CD14-positive monocyte (primary cell): ENCODE measurements at regions not wholly inside any gene's neighbourhood (a gene's known extent, or its start where the extent isn't known, plus 50 kb on each side); places are given as distances from the start of the nearest gene placed in this dataset.

Experiments
- DNase-seq, 3 donors: peaks; one replicate each; pipeline ENCODE4 v3.0.0-alpha.2; 2011 to 2022
- H2AFZ ChIP-seq: 2 replicates; pipeline ENCODE4 v1.6.0; 2012; ENCODE audit warnings: mild to moderate bottlenecking, low read depth, low read length, inconsistent platforms; ENCODE audit not compliant: insufficient read depth, poor library complexity, severe bottlenecking
- H3K27ac ChIP-seq, 2 donors: 1 replicate in 1 of 2; 2 replicates in 1 of 2; pipeline ENCODE4 v1.5.1; 2012 to 2013; ENCODE audit warnings: low read length in 2 of 2, control low read depth in 1 of 2, inconsistent platforms in 1 of 2, low read depth in 1 of 2, mild to moderate bottlenecking in 1 of 2
- H3K27me3 ChIP-seq, 2 donors: one replicate each; pipeline versions ENCODE4 v1.6.0 to v1.6.1; 2011 to 2013; ENCODE audit warnings: low read length in 2 of 2; ENCODE audit not compliant: control insufficient read depth in 2 of 2, insufficient read depth in 2 of 2
- H3K36me3 ChIP-seq, 2 donors: replicated peaks in 1 of 2; 1 replicate in 1 of 2; 2 replicates in 1 of 2; pipeline versions ENCODE4 v1.5.1 to v1.6.1; 2012 to 2013; ENCODE audit warnings: low read length in 2 of 2, control low read depth in 1 of 2, inconsistent platforms in 1 of 2, mild to moderate bottlenecking in 1 of 2; ENCODE audit not compliant: insufficient read depth in 2 of 2, control insufficient read depth in 1 of 2
- H3K4me1 ChIP-seq, 2 donors: 1 replicate in 1 of 2; 2 replicates in 1 of 2; pipeline versions ENCODE4 v1.5.1 to v1.6.1; 2012 to 2013; ENCODE audit warnings: low read length in 2 of 2, control low read depth in 1 of 2, inconsistent platforms in 1 of 2, mild to moderate bottlenecking in 1 of 2, moderate library complexity in 1 of 2; ENCODE audit not compliant: insufficient read depth in 2 of 2, control insufficient read depth in 1 of 2
- H3K4me2 ChIP-seq: replicated peaks from 2 replicates; pipeline ENCODE3; 2012; ENCODE audit warnings: low read length, moderate library complexity, mild to moderate bottlenecking; ENCODE audit not compliant: poor library complexity, severe bottlenecking; ENCODE audit errors: extremely low read depth
- H3K4me3 ChIP-seq, 3 experiments: fragments of 200-600 bp in 1 of 3; sonication (generic) in 1 of 3; replicated peaks in 1 of 3; 1 replicate in 2 of 3; 2 replicates in 1 of 3; pipeline ENCODE4 v1.5.1; 2011 to 2013; ENCODE audit warnings: low read length in 3 of 3, mild to moderate bottlenecking in 3 of 3, control low read depth in 2 of 3, low read depth in 2 of 3, inconsistent platforms in 1 of 3, moderate library complexity in 1 of 3
- H3K79me2 ChIP-seq: 2 replicates; pipeline ENCODE4 v1.6.0; 2012; ENCODE audit warnings: mild to moderate bottlenecking, control low read depth, inconsistent platforms, low read length, moderate library complexity; ENCODE audit not compliant: insufficient read depth
- H3K9ac ChIP-seq: 2 replicates; pipeline ENCODE4 v1.6.0; 2017; ENCODE audit warnings: low read length, mild to moderate bottlenecking; ENCODE audit not compliant: insufficient read depth, poor library complexity, severe bottlenecking
- H3K9me3 ChIP-seq, 2 donors: replicated peaks in 1 of 2; 1 replicate in 1 of 2; 2 replicates in 1 of 2; pipeline versions ENCODE4 v1.5.1 to v1.6.1; 2012 to 2013; ENCODE audit warnings: low read length in 2 of 2, control low read depth in 1 of 2; ENCODE audit not compliant: control insufficient read depth in 1 of 2, insufficient read depth in 1 of 2
- H4K20me1 ChIP-seq: 2 replicates; pipeline ENCODE4 v1.6.0; 2012; ENCODE audit warnings: mild to moderate bottlenecking, low read length, control low read depth, moderate library complexity; ENCODE audit not compliant: insufficient read depth
- H3K27ac Mint-ChIP-seq, 7 donors: one replicate each; pipeline ENCODE4 v1.8.0; 2020; ENCODE audit warnings: mild to moderate bottlenecking in 7 of 7, mixed read lengths in 7 of 7, moderate library complexity in 6 of 7, inconsistent platforms in 2 of 7
- H3K27me3 Mint-ChIP-seq, 3 donors: one replicate each; pipeline ENCODE4 v1.8.0; 2021 to 2022; ENCODE audit warnings: low read depth in 3 of 3, mild to moderate bottlenecking in 3 of 3, mixed read lengths in 3 of 3, moderate library complexity in 3 of 3, inconsistent platforms in 1 of 3
- H3K36me3 Mint-ChIP-seq, 2 donors: one replicate each; pipeline ENCODE4 v1.8.0; 2020; ENCODE audit warnings: mixed read lengths in 2 of 2, inconsistent platforms in 1 of 2, mild to moderate bottlenecking in 1 of 2
- H3K4me1 Mint-ChIP-seq: one replicate; pipeline ENCODE4 v1.8.0; 2020; ENCODE audit warnings: mild to moderate bottlenecking, mixed read lengths
- H3K4me3 Mint-ChIP-seq, 2 donors: one replicate each; pipeline ENCODE4 v1.8.0; 2020; ENCODE audit warnings: mild to moderate bottlenecking in 2 of 2, mixed read lengths in 2 of 2, moderate library complexity in 1 of 2
- H3K9me3 Mint-ChIP-seq, 7 donors: one replicate each; pipeline ENCODE4 v1.8.0; 2020 to 2022; ENCODE audit warnings: mixed read lengths in 7 of 7, mild to moderate bottlenecking in 6 of 7, moderate library complexity in 6 of 7, inconsistent platforms in 2 of 7
- CTCF ChIP-seq: fragments of 200-600 bp; IDR thresholded peaks from one replicate; pipeline ENCODE4 v1.8.0; 2022; ENCODE audit warnings: antibody characterized with exemption, mild to moderate bottlenecking
- WGBS: methylation state at CpG from one replicate; pipeline ENCODE4 v1.1.5; 2013; ENCODE audit warnings: missing lambda C conversion rate; ENCODE audit not compliant: insufficient coverage; 5-methylcytosine and 5-hydroxymethylcytosine counted together
- intact Hi-C, 2 donors: fragments of 100-400 bp; cut with micrococcal nuclease; formaldehyde crosslinking; loops; one replicate each; pipeline versions ENCODE4 v1.15.0 to v1.15.1; 2023

GRCh38 chr4:135282676-135283075, 1081.1 kb upstream of the PABPC4L start:
- Histone ChIP-seq H3K9ac (no peak overlapping the region), H2AFZ (no peak overlapping the region), H4K20me1 (no peaks in the 10 kb centered on the region), H3K4me3 (no peak overlapping the region), H3K4me1 (no peaks in the 10 kb centered on the region), H3K9me3 (no peaks in the 10 kb centered on the region), H3K27me3 (no peaks in the 10 kb centered on the region), H3K36me3 (no peaks in the 10 kb centered on the region), H3K27ac (no peak overlapping the region), H3K79me2 (no peaks in the 10 kb centered on the region), H3K4me2 (no peak overlapping the region)
- 100% methylated on average over 1 of the region's 1 CpG for WGBS
- no peaks in the 10 kb centered on the region for H3K9me3 Mint-ChIP-seq
- no peak for DNase-seq
- no peak for TF ChIP-seq CTCF
- H3K4me1 Mint-ChIP-seq = no peaks in the 10 kb centered on the region
- H3K36me3 Mint-ChIP-seq = no peaks in the 10 kb centered on the region
- no peaks in the 10 kb centered on the region for H3K27me3 Mint-ChIP-seq
- intact Hi-C loops = no loop called here
- no peak overlapping the region for H3K27ac Mint-ChIP-seq
- no peak overlapping the region for H3K4me3 Mint-ChIP-seq

GRCh38 chr4:135281230-135281629, 1079.6 kb upstream of the PABPC4L start:
- Histone ChIP-seq H4K20me1 (no peaks in the 10 kb centered on the region), H3K36me3 (no peaks in the 10 kb centered on the region), H3K27ac (no peak overlapping the region), H3K4me3 (no peak overlapping the region), H3K4me1 (no peaks in the 10 kb centered on the region), H3K27me3 (no peaks in the 10 kb centered on the region), H2AFZ (no peak overlapping the region), H3K9ac (no peak overlapping the region), H3K9me3 (no peaks in the 10 kb centered on the region), H3K4me2 (no peak overlapping the region), H3K79me2 (no peaks in the 10 kb centered on the region)
- no peaks in the 10 kb centered on the region for H3K9me3 Mint-ChIP-seq
- no peak for DNase-seq
- intact Hi-C loops = no loop called here
- no peaks in the 10 kb centered on the region for H3K4me1 Mint-ChIP-seq
- H3K27me3 Mint-ChIP-seq = no peaks in the 10 kb centered on the region
- no peak overlapping the region for H3K4me3 Mint-ChIP-seq
- H3K27ac Mint-ChIP-seq = no peak overlapping the region
- WGBS = no CpG with 5 or more reads among the region's 3 CpGs
- TF ChIP-seq CTCF = no peak
- no peaks in the 10 kb centered on the region for H3K36me3 Mint-ChIP-seq
